ENCODE measurements at regions not wholly inside any gene's neighbourhood (a gene's known extent, or its start where the extent isn't known, plus 50 kb on each side); places are given as distances from the start of the nearest gene placed in this dataset.

- no peak for DNase-seq (ENCODE audit: low read depth, low spot score)
- CTCF ChIA-PET: no interaction called here
- no peak overlapping the region for H3K4me3 ChIP-seq (ENCODE audit: low read depth, low read length)
- TF ChIP-seq CTCF (IDR thresholded peaks at IDR 0.05; ENCODE audit: insufficient read depth, low read length, missing control alignments): no peak
- POLR2A ChIA-PET: no interaction called here
Measured at GRCh38 chr5:179435731-179436315, 90.6 kb upstream of the ADAMTS2 start.

GRCh38 chr5:179435181-179435580, 89.9 kb upstream of the ADAMTS2 start:
- DNase-seq (ENCODE audit: low read depth, low spot score): no peak
- ChIA-PET POLR2A (no interaction called here), CTCF (no interaction called here)
- H3K4me3 ChIP-seq (ENCODE audit: low read depth, low read length): no peak overlapping the region
- no peak for TF ChIP-seq CTCF (IDR thresholded peaks at IDR 0.05; ENCODE audit: insufficient read depth, low read length, missing control alignments)

- no peak for DNase-seq (ENCODE audit: low read depth, low spot score)
- CTCF ChIA-PET: no interaction called here
- H3K4me3 ChIP-seq (ENCODE audit: low read depth, low read length): no peak overlapping the region
- no peak for TF ChIP-seq CTCF (IDR thresholded peaks at IDR 0.05; ENCODE audit: insufficient read depth, low read length, missing control alignments)
- POLR2A ChIA-PET: no interaction called here
Measured at GRCh38 chr5:179432547-179432946, 87.3 kb upstream of the ADAMTS2 start.

GRCh38 chr5:179431221-179431824, 86.1 kb upstream of the ADAMTS2 start:
- ChIA-PET CTCF (interaction anchor here (0.9 kb wide), 1 partner anchor 220 kb away, joined by 3 read pairs; no protein-coding TSS in a partner anchor), POLR2A (no interaction called here)
- DNase-seq (ENCODE audit: low read depth, low spot score): no peak
- no peak for TF ChIP-seq CTCF (IDR thresholded peaks at IDR 0.05; ENCODE audit: insufficient read depth, low read length, missing control alignments)
- no peak overlapping the region for H3K4me3 ChIP-seq (ENCODE audit: low read depth, low read length)

GRCh38 chr5:179430193-179431175, 85.2 kb upstream of the ADAMTS2 start:
- TF ChIP-seq CTCF (IDR thresholded peaks at IDR 0.05; ENCODE audit: insufficient read depth, low read length, missing control alignments): no peak
- ChIA-PET POLR2A (no interaction called here), CTCF (interaction anchor here (0.9 kb wide), 1 partner anchor 219 kb away, joined by 3 read pairs; no protein-coding TSS in a partner anchor)
- no peak overlapping the region for H3K4me3 ChIP-seq (ENCODE audit: low read depth, low read length)
- no peak for DNase-seq (ENCODE audit: low read depth, low spot score)

- no peak for TF ChIP-seq CTCF (IDR thresholded peaks at IDR 0.05; ENCODE audit: insufficient read depth, low read length, missing control alignments)
- no peak for DNase-seq (ENCODE audit: low read depth, low spot score)
- H3K4me3 ChIP-seq (ENCODE audit: low read depth, low read length): no peak overlapping the region
- CTCF ChIA-PET: interaction anchor here (1.1 kb wide), 1 partner anchor 262 kb away, joined by 5 read pairs; no protein-coding TSS in a partner anchor
- POLR2A ChIA-PET: no interaction called here
Measured at GRCh38 chr5:179427676-179428056, 82.4 kb upstream of the ADAMTS2 start.

Measured in AG04449 (cell line).